SK-N-MC (cell line): ENCODE measurements at regions not wholly inside any gene's neighbourhood (a gene's known extent, or its start where the extent isn't known, plus 50 kb on each side); places are given as distances from the start of the nearest gene placed in this dataset.

Experiments
- EZH2 ChIP-seq: fragments of 200-600 bp; sonication (generic); IDR thresholded peaks from one replicate; pipeline ENCODE4 v1.6.1; 2017; ENCODE audit warnings: antibody characterized with exemption
- POLR2AphosphoS5 ChIP-seq: IDR thresholded peaks from 2 replicates; pipeline ENCODE4 v1.6.1; 2012; ENCODE audit warnings: mild to moderate bottlenecking, low read depth, low read length, borderline replicate concordance

GRCh38 chr3:78421247-78421966, 1346.4 kb downstream of the ROBO1 start:
- TF ChIP-seq EZH2 (no peak), POLR2AphosphoS5 (no peak)
